Mesothelial cell of epicardium (in vitro differentiated cells): ENCODE measurements at regions not wholly inside any gene's neighbourhood (a gene's known extent, or its start where the extent isn't known, plus 50 kb on each side); places are given as distances from the start of the nearest gene placed in this dataset.

Experiments used
- DNase-seq, 2 experiments: peaks; one replicate each; pipeline ENCODE4 v3.0.0; 2021; ENCODE audit warnings: low spot score in 2 of 2; ENCODE audit not compliant: unreplicated experiment in 2 of 2
- H3K27ac Mint-ChIP-seq: 2 replicates; pipeline ENCODE4 v1.8.0; 2021; ENCODE audit warnings: mixed read lengths
- H3K27me3 Mint-ChIP-seq: 2 replicates; pipeline ENCODE4 v1.8.0; 2021; ENCODE audit warnings: low read depth, mixed read lengths
- H3K36me3 Mint-ChIP-seq: 2 replicates; pipeline ENCODE4 v1.8.0; 2021; ENCODE audit warnings: mixed read lengths
- H3K4me1 Mint-ChIP-seq: 2 replicates; pipeline ENCODE4 v1.8.0; 2021; ENCODE audit warnings: mixed read lengths
- H3K4me3 Mint-ChIP-seq: 2 replicates; pipeline ENCODE4 v1.8.0; 2021; ENCODE audit warnings: mild to moderate bottlenecking, moderate library complexity, mixed read lengths
- H3K9me3 Mint-ChIP-seq: 2 replicates; pipeline ENCODE4 v1.8.0; 2021; ENCODE audit warnings: mixed read lengths
- TF ChIP-seq, protein P1 (sequence below): fragments of 200-600 bp; sonication (generic); IDR thresholded peaks from one replicate; pipeline ENCODE4 v1.5.0; 2021; ENCODE audit warnings: antibody characterized with exemption; ENCODE audit not compliant: unreplicated experiment

GRCh38 chr20:19867074-19867473 lies 109.0 kb downstream of the RIN2 start:
- H3K4me1 Mint-ChIP-seq, result no peaks in the 10 kb centered on the region
- no peak overlapping the region for H3K4me3 Mint-ChIP-seq
- TF ChIP-seq, protein P1, sequence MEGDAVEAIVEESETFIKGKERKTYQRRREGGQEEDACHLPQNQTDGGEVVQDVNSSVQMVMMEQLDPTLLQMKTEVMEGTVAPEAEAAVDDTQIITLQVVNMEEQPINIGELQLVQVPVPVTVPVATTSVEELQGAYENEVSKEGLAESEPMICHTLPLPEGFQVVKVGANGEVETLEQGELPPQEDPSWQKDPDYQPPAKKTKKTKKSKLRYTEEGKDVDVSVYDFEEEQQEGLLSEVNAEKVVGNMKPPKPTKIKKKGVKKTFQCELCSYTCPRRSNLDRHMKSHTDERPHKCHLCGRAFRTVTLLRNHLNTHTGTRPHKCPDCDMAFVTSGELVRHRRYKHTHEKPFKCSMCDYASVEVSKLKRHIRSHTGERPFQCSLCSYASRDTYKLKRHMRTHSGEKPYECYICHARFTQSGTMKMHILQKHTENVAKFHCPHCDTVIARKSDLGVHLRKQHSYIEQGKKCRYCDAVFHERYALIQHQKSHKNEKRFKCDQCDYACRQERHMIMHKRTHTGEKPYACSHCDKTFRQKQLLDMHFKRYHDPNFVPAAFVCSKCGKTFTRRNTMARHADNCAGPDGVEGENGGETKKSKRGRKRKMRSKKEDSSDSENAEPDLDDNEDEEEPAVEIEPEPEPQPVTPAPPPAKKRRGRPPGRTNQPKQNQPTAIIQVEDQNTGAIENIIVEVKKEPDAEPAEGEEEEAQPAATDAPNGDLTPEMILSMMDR, result no peak
- H3K36me3 Mint-ChIP-seq, result peaks cover 37% of the 10 kb centered on the region
- no peak for DNase-seq
- H3K27me3 Mint-ChIP-seq, result no peaks in the 10 kb centered on the region
- peaks cover 7% of the 10 kb centered on the region for H3K9me3 Mint-ChIP-seq
- H3K27ac Mint-ChIP-seq, result no peak overlapping the region

DNA sequence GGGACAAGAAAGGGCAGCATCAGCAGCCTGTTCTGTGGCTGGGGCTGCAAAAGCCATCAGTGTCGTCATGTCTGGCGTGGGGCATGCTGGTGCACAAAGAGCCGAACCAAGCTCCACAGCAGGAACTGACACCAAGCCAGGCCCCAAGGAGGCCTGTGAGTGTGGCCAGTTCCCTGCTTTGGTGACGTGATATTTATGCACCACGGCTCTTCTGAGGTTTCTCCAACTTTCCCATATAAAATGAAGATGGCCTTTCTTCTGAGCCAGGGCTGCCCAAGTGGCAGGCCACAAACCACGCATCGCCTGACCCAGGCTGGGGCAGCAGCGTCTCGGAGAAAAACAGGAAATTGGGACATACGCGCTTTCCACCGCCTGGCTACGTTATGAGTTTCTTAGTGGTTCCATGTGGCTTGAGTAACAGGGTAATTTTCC lies 109.9 kb downstream of the RIN2 start:
- H3K36me3 Mint-ChIP-seq, result peaks cover 43% of the 10 kb centered on the region
- no peaks in the 10 kb centered on the region for H3K27me3 Mint-ChIP-seq
- DNase-seq, result no peak
- peaks cover 7% of the 10 kb centered on the region for H3K9me3 Mint-ChIP-seq
- H3K4me1 Mint-ChIP-seq, result no peaks in the 10 kb centered on the region
- no peak overlapping the region for H3K4me3 Mint-ChIP-seq
- TF ChIP-seq, protein P1, result no peak
- H3K27ac Mint-ChIP-seq, result no peak overlapping the region

DNA sequence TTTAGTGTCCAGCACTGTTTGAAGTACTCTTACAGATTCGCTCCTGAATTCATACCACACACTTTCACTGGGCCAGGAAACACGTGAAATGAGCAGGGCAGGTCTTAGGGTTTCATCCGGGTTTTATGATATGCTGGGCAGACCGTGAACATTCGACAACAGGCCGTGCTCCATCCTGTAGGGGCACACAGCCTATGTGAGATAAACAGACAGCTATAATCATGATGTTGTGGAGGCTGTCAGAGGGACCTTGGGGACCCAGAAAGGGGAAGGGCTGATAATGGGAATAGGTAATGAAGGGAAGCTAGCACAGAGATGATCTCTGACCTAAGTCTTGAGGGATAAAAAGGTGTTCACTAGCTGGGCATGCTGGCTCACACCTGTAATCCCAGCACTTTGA lies 110.4 kb downstream of the RIN2 start:
- no peaks in the 10 kb centered on the region for H3K27me3 Mint-ChIP-seq
- H3K27ac Mint-ChIP-seq, result no peak overlapping the region
- H3K4me3 Mint-ChIP-seq, result no peak overlapping the region

GRCh38 chr20:19872001-19872400 lies 113.9 kb downstream of the RIN2 start:
- TF ChIP-seq, protein P1, result no peak
- peaks cover 9% of the 10 kb centered on the region for H3K4me1 Mint-ChIP-seq

More for the DNA sequence above, 110.4 kb downstream of the RIN2 start:
- peaks cover 46% of the 10 kb centered on the region for H3K36me3 Mint-ChIP-seq
- no peaks in the 10 kb centered on the region for H3K4me1 Mint-ChIP-seq
- H3K9me3 Mint-ChIP-seq, result peaks cover 7% of the 10 kb centered on the region
- TF ChIP-seq, protein P1, result no peak
- DNase-seq, result no peak

GRCh38 chr20:19874040-19874727 lies 116.1 kb downstream of the RIN2 start:
- Mint-ChIP-seq H3K9me3 (peaks cover 5% of the 10 kb centered on the region), H3K36me3 (peaks cover 45% of the 10 kb centered on the region), H3K27ac (no peak overlapping the region), H3K4me3 (no peak overlapping the region), H3K4me1 (peaks cover 9% of the 10 kb centered on the region), H3K27me3 (no peaks in the 10 kb centered on the region)
- DNase-seq, result no peak
- TF ChIP-seq, protein P1, result no peak

More at GRCh38 chr20:19872001-19872400, 113.9 kb downstream of the RIN2 start:
- H3K4me3 Mint-ChIP-seq, result no peak overlapping the region
- H3K9me3 Mint-ChIP-seq, result peaks cover 11% of the 10 kb centered on the region
- no peak overlapping the region for H3K27ac Mint-ChIP-seq
- no peaks in the 10 kb centered on the region for H3K27me3 Mint-ChIP-seq
- H3K36me3 Mint-ChIP-seq, result peaks cover 53% of the 10 kb centered on the region
- no peak for DNase-seq
